ENCODE measurements at regions not wholly inside any gene's neighbourhood (a gene's known extent, or its start where the extent isn't known, plus 50 kb on each side); places are given as distances from the start of the nearest gene placed in this dataset.

- no peak overlapping the region for H3K4me3 ChIP-seq (replicated peaks in 1 of 2; ENCODE audit: low read depth in 2 of 2, low read length in 2 of 2)
- TF ChIP-seq CTCF (IDR thresholded peaks at IDR 0.05; ENCODE audit: low read depth, low read length), result no peak
- DNase-seq (ENCODE audit: low read depth in 2 of 2), result no peak
Observed at GRCh38 chr2:21268197-21268877, 144.6 kb downstream of the TDRD15 start.

- no peak for DNase-seq (ENCODE audit: low read depth in 2 of 2)
- H3K4me3 ChIP-seq (replicated peaks in 1 of 2; ENCODE audit: low read depth in 2 of 2, low read length in 2 of 2), result no peak overlapping the region
- TF ChIP-seq CTCF (IDR thresholded peaks at IDR 0.05; ENCODE audit: low read depth, low read length), result no peak
Observed at GRCh38 chr2:21268878-21269224, 145.1 kb downstream of the TDRD15 start.

DNA sequence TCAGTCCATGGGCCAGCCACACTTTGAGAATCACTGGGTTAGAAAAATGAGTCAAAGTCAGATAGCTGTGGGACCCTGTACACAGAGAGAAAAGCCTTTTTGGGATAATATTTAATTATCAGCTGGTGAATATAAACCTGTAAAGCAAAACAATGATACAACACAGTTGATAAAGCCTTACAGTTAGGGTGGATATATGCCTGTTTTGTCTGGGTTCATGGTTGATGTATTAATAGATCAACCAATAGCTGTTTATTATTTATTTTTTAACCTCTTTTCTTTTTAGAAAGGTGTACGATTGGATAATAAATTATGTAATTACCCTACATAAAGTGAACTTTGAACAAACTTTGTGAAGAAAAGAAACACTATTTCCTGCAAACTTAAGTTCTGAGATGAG, 145.6 kb downstream of the TDRD15 start:
- DNase-seq (ENCODE audit: low read depth in 2 of 2), result no peak
- no peak overlapping the region for H3K4me3 ChIP-seq (replicated peaks in 1 of 2; ENCODE audit: low read depth in 2 of 2, low read length in 2 of 2)

DNA sequence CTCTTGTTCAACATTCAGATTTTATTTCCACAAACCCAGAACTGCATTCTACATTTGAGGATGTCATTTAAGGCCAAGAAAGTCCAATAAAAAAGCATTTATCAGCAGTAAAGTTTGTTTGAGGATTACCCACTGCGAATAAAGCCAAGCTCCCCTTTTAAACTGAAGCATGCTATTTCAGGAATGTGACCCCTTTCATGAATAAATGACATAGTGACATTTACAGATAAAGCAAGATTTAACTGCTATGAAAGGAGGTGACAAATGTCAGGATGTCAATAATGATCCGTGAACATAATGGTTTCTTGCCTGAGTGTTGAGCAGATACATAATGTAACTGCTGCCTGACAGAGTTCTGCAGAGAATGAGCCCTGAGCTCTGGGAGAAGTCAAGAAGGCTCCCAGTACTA, 146.3 kb downstream of the TDRD15 start:
- TF ChIP-seq CTCF (IDR thresholded peaks at IDR 0.05; ENCODE audit: low read depth, low read length), result no peak
- DNase-seq (ENCODE audit: low read depth in 2 of 2), result no peak
- H3K4me3 ChIP-seq (replicated peaks in 1 of 2; ENCODE audit: low read depth in 2 of 2, low read length in 2 of 2), result no peak overlapping the region

More for the DNA sequence above, 145.6 kb downstream of the TDRD15 start:
- TF ChIP-seq CTCF (IDR thresholded peaks at IDR 0.05; ENCODE audit: low read depth, low read length), result no peak

- DNase-seq (ENCODE audit: low read depth in 2 of 2), result no peak
- TF ChIP-seq CTCF (IDR thresholded peaks at IDR 0.05; ENCODE audit: low read depth, low read length), result no peak
- no peak overlapping the region for H3K4me3 ChIP-seq (replicated peaks in 1 of 2; ENCODE audit: low read depth in 2 of 2, low read length in 2 of 2)
Observed at GRCh38 chr2:21270708-21271122, 146.9 kb downstream of the TDRD15 start.

DNA sequence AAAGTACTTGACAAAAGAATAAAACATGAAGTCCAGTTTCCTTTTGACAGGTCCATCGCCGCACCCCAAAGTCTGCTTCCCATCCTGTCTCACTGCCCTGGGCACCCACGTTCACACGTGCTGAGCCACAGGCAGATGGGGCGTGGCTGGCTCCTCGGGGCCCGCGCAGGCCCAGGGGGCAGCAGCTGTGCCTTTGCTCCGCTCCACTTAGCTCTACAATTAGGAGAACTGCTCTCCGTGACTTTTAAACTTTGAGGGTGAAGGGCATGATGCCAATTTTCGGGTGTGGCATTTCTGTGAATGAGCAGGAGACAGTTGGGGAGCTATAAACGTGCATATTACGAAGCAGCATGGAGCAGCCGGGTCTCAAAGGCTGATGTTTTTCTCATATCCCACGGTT, 152.4 kb downstream of the TDRD15 start:
- H3K4me3 ChIP-seq (replicated peaks in 1 of 2; ENCODE audit: low read depth in 2 of 2, low read length in 2 of 2), result no peak overlapping the region
- no peak for TF ChIP-seq CTCF (IDR thresholded peaks at IDR 0.05; ENCODE audit: low read depth, low read length)
- DNase-seq (ENCODE audit: low read depth in 2 of 2), result no peak

All from cardiac fibroblast (primary cell).